A673 (cell line): ENCODE measurements at regions not wholly inside any gene's neighbourhood (a gene's known extent, or its start where the extent isn't known, plus 50 kb on each side); places are given as distances from the start of the nearest gene placed in this dataset.

Experiments used
- CTCF ChIP-seq: fragments of 300-800, 200-600 bp; sonication (generic); conservative IDR thresholded peaks from 2 replicates; pipeline ENCODE4 v1.5.1; 2017; ENCODE audit warnings: low read depth, mild to moderate bottlenecking, antibody characterized with exemption, low read length, moderate library complexity, mixed read lengths
- EZH2 ChIP-seq: fragments of 200-600 bp; sonication (generic); IDR thresholded peaks from 2 replicates; pipeline ENCODE4 v1.6.1; 2017; ENCODE audit warnings: borderline replicate concordance, low read depth, mild to moderate bottlenecking, mixed read lengths, antibody characterized with exemption, low read length; ENCODE audit not compliant: poor library complexity, severe bottlenecking

GRCh38 chr9:2375114-2375513 is 246.5 kb upstream of the VLDLR start:
- TF ChIP-seq CTCF (no peak), EZH2 (no peak)
